ENCODE measurements at regions not wholly inside any gene's neighbourhood (a gene's known extent, or its start where the extent isn't known, plus 50 kb on each side); places are given as distances from the start of the nearest gene placed in this dataset.

DNA sequence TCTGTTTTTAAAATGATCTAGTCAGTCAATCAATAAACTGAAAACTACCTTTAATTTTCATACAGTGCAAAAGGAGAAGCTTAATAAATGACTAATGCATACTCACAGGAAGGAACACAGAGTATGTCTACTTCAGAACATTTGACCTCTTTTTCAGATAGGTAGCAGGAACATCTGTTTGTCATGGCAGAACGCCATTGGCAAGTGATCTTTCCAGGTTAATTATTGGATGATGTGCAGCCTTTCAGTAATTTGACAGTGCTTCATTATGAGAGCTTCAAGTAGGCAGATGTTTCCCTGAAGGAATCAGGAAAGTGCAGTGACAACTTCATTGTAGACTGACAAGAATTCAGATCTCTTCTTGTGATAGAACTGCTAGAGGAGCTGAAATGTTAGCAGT is 325.0 kb downstream of the OTOL1 start:
- ATAC-seq = no peak
- H3K9me3 ChIP-seq = no peaks in the 10 kb centered on the region

DNA sequence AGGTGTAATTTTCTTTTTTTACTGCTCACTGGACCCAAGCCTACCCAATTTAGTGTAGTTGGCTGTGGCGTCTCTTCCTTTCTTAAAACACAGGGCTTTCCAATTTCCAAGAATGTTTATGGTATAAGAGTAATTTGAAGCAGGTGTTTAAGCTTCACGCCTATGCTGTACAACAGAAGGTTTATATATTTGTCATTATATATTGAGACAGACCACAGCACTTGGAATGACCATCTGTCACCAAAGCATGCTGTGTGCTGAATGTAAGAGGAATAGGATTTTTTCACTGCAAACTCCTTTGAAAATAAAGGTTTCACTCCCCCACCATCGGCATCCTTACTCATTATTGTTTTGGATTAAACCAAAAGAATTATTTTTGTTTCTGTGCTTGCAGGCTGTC is 325.7 kb downstream of the OTOL1 start:
- H3K27me3 ChIP-seq = no peaks in the 10 kb centered on the region
- no peaks in the 10 kb centered on the region for H3K36me3 ChIP-seq (replicated peaks in 1 of 2; ENCODE audit: insufficient read depth in 1 of 2, low read depth in 2 of 2)
- WGBS, 2 donors = 45 to 57% methylated on average over 3 of the region's 3 CpGs
- DNase-seq = no peak
- H3K9me3 ChIP-seq = no peaks in the 10 kb centered on the region
- intact Hi-C loops (cut with DNase I) = no loop called here
- TF ChIP-seq POLR2A (IDR thresholded peaks at IDR 0.05) = no peak
- TF ChIP-seq, protein P1, sequence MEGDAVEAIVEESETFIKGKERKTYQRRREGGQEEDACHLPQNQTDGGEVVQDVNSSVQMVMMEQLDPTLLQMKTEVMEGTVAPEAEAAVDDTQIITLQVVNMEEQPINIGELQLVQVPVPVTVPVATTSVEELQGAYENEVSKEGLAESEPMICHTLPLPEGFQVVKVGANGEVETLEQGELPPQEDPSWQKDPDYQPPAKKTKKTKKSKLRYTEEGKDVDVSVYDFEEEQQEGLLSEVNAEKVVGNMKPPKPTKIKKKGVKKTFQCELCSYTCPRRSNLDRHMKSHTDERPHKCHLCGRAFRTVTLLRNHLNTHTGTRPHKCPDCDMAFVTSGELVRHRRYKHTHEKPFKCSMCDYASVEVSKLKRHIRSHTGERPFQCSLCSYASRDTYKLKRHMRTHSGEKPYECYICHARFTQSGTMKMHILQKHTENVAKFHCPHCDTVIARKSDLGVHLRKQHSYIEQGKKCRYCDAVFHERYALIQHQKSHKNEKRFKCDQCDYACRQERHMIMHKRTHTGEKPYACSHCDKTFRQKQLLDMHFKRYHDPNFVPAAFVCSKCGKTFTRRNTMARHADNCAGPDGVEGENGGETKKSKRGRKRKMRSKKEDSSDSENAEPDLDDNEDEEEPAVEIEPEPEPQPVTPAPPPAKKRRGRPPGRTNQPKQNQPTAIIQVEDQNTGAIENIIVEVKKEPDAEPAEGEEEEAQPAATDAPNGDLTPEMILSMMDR (IDR thresholded peaks at IDR 0.05) = no peak
- no peak for ATAC-seq
- no peak overlapping the region for H3K4me3 ChIP-seq
- no peaks in the 10 kb centered on the region for H3K4me1 ChIP-seq
- H3K27ac ChIP-seq = no peak overlapping the region

More for the DNA sequence above, 325.0 kb downstream of the OTOL1 start:
- no peak overlapping the region for H3K27ac ChIP-seq
- no peak overlapping the region for H3K4me3 ChIP-seq
- intact Hi-C loops (cut with DNase I) = no loop called here
- H3K36me3 ChIP-seq (replicated peaks in 1 of 2; ENCODE audit: insufficient read depth in 1 of 2, low read depth in 2 of 2) = no peaks in the 10 kb centered on the region
- TF ChIP-seq, protein P1 (IDR thresholded peaks at IDR 0.05) = no peak
- TF ChIP-seq POLR2A (IDR thresholded peaks at IDR 0.05) = no peak
- WGBS, 2 donors = 22 to 28% methylated on average over 1 of the region's 1 CpG
- no peak for DNase-seq
- H3K27me3 ChIP-seq = no peaks in the 10 kb centered on the region
- no peaks in the 10 kb centered on the region for H3K4me1 ChIP-seq

DNA sequence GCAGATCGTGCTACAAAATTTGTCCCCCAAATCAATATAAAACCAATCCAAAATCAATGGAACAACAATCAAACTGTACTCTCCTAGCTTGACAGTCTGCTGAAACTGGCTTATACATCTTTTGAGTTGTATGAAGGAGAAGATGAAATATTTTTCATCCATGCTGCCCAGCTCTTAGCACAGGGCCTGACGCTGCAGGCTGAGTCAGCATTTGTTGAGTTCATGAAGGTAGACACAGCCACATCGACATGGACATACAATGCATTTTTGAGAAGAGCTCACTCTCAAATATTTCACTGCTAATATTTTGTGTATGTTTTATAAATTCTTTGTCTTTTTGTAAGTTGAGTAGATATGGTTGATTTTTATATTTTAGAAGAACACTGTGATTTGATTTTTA is 327.3 kb downstream of the OTOL1 start:
- Histone ChIP-seq H3K36me3 (replicated peaks in 1 of 2; ENCODE audit: insufficient read depth in 1 of 2, low read depth in 2 of 2) (no peaks in the 10 kb centered on the region), H3K27me3 (no peaks in the 10 kb centered on the region), H3K27ac (no peak overlapping the region), H3K4me3 (no peak overlapping the region), H3K9me3 (no peaks in the 10 kb centered on the region), H3K4me1 (no peaks in the 10 kb centered on the region)
- no peak for ATAC-seq
- 76 to 80% methylated on average over 3 of the region's 3 CpGs for WGBS, 2 donors
- intact Hi-C loops (cut with DNase I) = no loop called here
- DNase-seq = no peak
- TF ChIP-seq, protein P1 (IDR thresholded peaks at IDR 0.05) = no peak
- TF ChIP-seq POLR2A (IDR thresholded peaks at IDR 0.05) = no peak

DNA sequence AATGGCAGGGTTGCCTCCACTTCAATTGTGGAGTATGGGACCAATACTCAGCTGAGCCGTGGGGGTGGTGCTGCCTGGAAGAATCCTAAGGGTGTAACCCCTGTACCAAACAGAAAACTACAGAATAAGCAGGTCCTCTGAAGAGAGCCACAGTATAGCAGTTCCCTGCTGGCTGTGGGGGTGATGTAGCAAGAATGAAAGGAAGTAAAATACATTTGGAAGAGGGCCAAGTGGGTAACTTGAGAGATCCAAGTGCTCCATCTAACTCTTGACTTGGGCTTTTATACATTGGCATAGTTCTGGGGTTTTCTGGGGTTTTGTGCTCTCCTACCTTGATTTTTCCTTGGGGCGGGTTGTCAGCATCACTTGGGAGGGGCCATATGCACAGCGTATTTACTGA is 341.4 kb downstream of the OTOL1 start:
- Histone ChIP-seq H3K4me1 (no peaks in the 10 kb centered on the region), H3K27me3 (no peaks in the 10 kb centered on the region), H3K36me3 (replicated peaks in 1 of 2; ENCODE audit: insufficient read depth in 1 of 2, low read depth in 2 of 2) (no peaks in the 10 kb centered on the region), H3K27ac (no peak overlapping the region), H3K4me3 (no peak overlapping the region), H3K9me3 (no peaks in the 10 kb centered on the region)
- TF ChIP-seq POLR2A (IDR thresholded peaks at IDR 0.05) = no peak
- TF ChIP-seq, protein P1 (IDR thresholded peaks at IDR 0.05) = no peak
- 64 to 79% methylated on average over 3 of the region's 3 CpGs for WGBS, 2 donors
- DNase-seq (no peak), ATAC-seq (no peak)
- intact Hi-C loops (cut with DNase I) = no loop called here

DNA sequence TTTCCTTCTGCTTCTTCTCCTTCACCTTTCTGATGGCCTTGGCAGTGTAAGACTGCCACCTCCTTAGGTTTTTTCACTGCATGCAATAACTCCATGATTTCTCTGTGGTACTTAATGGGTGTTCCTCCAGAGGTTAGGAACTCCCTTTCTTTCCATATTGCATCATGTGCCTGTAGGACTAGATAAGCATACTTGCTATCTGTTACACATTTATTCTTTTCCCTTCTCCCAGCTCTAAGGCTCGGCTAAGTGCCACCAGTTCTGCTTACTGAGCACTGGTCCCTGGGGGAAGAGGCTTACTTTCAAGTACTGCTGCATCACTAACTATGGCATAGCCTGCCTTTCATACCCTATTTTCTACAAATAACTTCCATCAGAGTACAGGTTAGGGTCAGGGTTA is 351.8 kb downstream of the OTOL1 start:
- DNase-seq = no peak
- Histone ChIP-seq H3K4me3 (no peak overlapping the region), H3K4me1 (no peaks in the 10 kb centered on the region), H3K27ac (no peak overlapping the region), H3K27me3 (no peaks in the 10 kb centered on the region), H3K9me3 (no peaks in the 10 kb centered on the region), H3K36me3 (replicated peaks in 1 of 2; ENCODE audit: insufficient read depth in 1 of 2, low read depth in 2 of 2) (no peaks in the 10 kb centered on the region)
- no peak for ATAC-seq
- WGBS, 2 donors = 44 to 63% methylated on average over 1 of the region's 1 CpG
- TF ChIP-seq, protein P1 (IDR thresholded peaks at IDR 0.05) = no peak
- no peak for TF ChIP-seq POLR2A (IDR thresholded peaks at IDR 0.05)
- intact Hi-C loops (cut with DNase I) = no loop called here

Measured in body of pancreas (tissue), 4 donors.